WTC11 (cell line): ENCODE measurements at regions not wholly inside any gene's neighbourhood (a gene's known extent, or its start where the extent isn't known, plus 50 kb on each side); places are given as distances from the start of the nearest gene placed in this dataset.

ENCODE experiments used
- ATF1 ChIP-seq: sonication (generic); formaldehyde crosslinking; IDR thresholded peaks from 2 replicates; pipeline ENCODE4 v1.8.1; 2023; ENCODE audit warnings: mild to moderate bottlenecking, moderate library complexity, missing genetic modification reagents
- JUN ChIP-seq: sonication (generic); formaldehyde crosslinking; IDR thresholded peaks from 2 replicates; pipeline ENCODE4 v1.8.0; 2023; ENCODE audit warnings: mild to moderate bottlenecking, missing genetic modification reagents
- NR1H2 ChIP-seq: sonication (generic); formaldehyde crosslinking; IDR thresholded peaks from 2 replicates; pipeline ENCODE4 v1.9.0; 2021; ENCODE audit warnings: mild to moderate bottlenecking, moderate library complexity, missing genetic modification reagents
- SMAD3 ChIP-seq: sonication (generic); formaldehyde crosslinking; IDR thresholded peaks from 2 replicates; pipeline ENCODE4 v1.8.0; 2022; ENCODE audit warnings: missing genetic modification reagents, mild to moderate bottlenecking, borderline replicate concordance
- TF ChIP-seq, protein P1 (sequence below): sonication (generic); formaldehyde crosslinking; IDR thresholded peaks from 2 replicates; pipeline ENCODE4 v1.8.1; 2023; ENCODE audit warnings: mild to moderate bottlenecking, missing genetic modification reagents, moderate library complexity
- TF ChIP-seq, protein P2 (sequence below): fragments of 200-600 bp; IDR thresholded peaks from 2 replicates; pipeline ENCODE4 v1.8.0; 2022; ENCODE audit warnings: antibody characterized with exemption

DNA sequence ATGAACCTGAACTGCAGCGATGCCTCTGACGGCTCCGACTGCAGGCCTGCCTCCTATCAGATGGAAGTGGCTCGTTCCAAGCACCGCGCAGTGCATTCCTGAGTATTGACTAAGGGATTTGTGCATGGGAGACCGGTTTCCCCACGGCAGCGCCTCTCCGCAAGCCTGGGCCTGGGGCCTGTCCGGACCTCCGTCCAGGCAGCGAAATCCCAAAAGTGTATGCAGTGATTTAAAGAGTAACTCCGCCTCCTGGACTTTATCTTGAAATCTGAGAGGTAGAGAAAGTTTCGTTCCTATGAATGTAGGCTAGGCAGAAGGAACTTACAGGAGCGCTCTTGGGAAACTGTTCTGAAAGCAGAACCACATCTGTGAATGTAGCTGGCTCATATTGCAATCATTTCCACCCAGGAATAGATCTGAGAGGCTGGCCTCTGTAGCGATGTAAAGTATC, 106.2 kb upstream of the CELF2 start:
- TF ChIP-seq JUN (no peak), ATF1 (CRISPR knock-in tag) (no peak), NR1H2 (CRISPR knock-in tag) (no peak), SMAD3 (CRISPR knock-in tag) (no peak)
- TF ChIP-seq, protein P1, sequence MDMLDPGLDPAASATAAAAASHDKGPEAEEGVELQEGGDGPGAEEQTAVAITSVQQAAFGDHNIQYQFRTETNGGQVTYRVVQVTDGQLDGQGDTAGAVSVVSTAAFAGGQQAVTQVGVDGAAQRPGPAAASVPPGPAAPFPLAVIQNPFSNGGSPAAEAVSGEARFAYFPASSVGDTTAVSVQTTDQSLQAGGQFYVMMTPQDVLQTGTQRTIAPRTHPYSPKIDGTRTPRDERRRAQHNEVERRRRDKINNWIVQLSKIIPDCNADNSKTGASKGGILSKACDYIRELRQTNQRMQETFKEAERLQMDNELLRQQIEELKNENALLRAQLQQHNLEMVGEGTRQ = no peak
- TF ChIP-seq, protein P2, sequence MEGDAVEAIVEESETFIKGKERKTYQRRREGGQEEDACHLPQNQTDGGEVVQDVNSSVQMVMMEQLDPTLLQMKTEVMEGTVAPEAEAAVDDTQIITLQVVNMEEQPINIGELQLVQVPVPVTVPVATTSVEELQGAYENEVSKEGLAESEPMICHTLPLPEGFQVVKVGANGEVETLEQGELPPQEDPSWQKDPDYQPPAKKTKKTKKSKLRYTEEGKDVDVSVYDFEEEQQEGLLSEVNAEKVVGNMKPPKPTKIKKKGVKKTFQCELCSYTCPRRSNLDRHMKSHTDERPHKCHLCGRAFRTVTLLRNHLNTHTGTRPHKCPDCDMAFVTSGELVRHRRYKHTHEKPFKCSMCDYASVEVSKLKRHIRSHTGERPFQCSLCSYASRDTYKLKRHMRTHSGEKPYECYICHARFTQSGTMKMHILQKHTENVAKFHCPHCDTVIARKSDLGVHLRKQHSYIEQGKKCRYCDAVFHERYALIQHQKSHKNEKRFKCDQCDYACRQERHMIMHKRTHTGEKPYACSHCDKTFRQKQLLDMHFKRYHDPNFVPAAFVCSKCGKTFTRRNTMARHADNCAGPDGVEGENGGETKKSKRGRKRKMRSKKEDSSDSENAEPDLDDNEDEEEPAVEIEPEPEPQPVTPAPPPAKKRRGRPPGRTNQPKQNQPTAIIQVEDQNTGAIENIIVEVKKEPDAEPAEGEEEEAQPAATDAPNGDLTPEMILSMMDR = no peak
